SK-N-SH (cell line): ENCODE measurements at regions not wholly inside any gene's neighbourhood (a gene's known extent, or its start where the extent isn't known, plus 50 kb on each side); places are given as distances from the start of the nearest gene placed in this dataset.

ENCODE experiments used
- CTCF ChIA-PET: fragments of 300-600, 350-600 bp; formaldehyde crosslinking; extraction: SDS; loops from one replicate; lab custom pipeline; 2021; lab: Yijun Ruan, JAX
- POLR2A ChIA-PET: fragments of 350-600 bp; sonication (Branson Sonifier 250); formaldehyde crosslinking; extraction: SDS; loops from one replicate; lab custom pipeline; 2020; ENCODE audit warnings: antibody characterized with exemption, inconsistent platforms; lab: Yijun Ruan, JAX
- DNase-seq: peaks from one replicate; pipeline ENCODE4 v3.0.0; 2012
- H2AFZ ChIP-seq: fragments of 200-600 bp; sonication (generic); 2 replicates; pipeline ENCODE4 v1.8.1; 2016; ENCODE audit warnings: antibody characterized with exemption, mild to moderate bottlenecking, low read depth
- H3F3A ChIP-seq: fragments of 200-600 bp; sonication (generic); replicated peaks from 2 replicates; pipeline ENCODE3; 2016; ENCODE audit warnings: antibody characterized with exemption, mild to moderate bottlenecking; ENCODE audit not compliant: insufficient read depth
- H3K27ac ChIP-seq, 2 experiments: fragments of 200-500 bp in 1 of 2; fragments of 200-600 bp in 1 of 2; sonication (Bioruptor generic) in 1 of 2; sonication (generic), shearing (Covaris generic) in 1 of 2; 2 replicates each; pipeline versions ENCODE4 v1.5.1 to v1.6.1; 2014 to 2016; ENCODE audit warnings: low read depth in 2 of 2, inconsistent platforms in 1 of 2, low read length in 1 of 2, mild to moderate bottlenecking in 1 of 2, mixed read lengths in 1 of 2
- H3K27me3 ChIP-seq: fragments of 200-600 bp; sonication (generic), shearing (Covaris generic); 2 replicates; pipeline ENCODE4 v1.6.1; 2016; ENCODE audit warnings: mixed run types; ENCODE audit not compliant: insufficient read depth
- H3K36me3 ChIP-seq, 2 experiments: fragments of 200-500 bp in 1 of 2; fragments of 200-600 bp in 1 of 2; sonication (Bioruptor generic) in 1 of 2; sonication (generic) in 1 of 2; replicated peaks in 1 of 2; 2 replicates each; pipeline versions ENCODE3 to v1.5.1; 2014 to 2016; ENCODE audit warnings: low read length in 1 of 2, mild to moderate bottlenecking in 1 of 2; ENCODE audit not compliant: insufficient read depth in 2 of 2, control insufficient read depth in 1 of 2
- H3K4me1 ChIP-seq, 2 experiments: fragments of 200-500 bp in 1 of 2; fragments of 200-600 bp in 1 of 2; sonication (Bioruptor generic) in 1 of 2; sonication (generic), shearing (Covaris generic) in 1 of 2; 2 replicates each; pipeline versions ENCODE4 v1.5.1 to v1.6.1; 2014 to 2016; ENCODE audit warnings: low read depth in 1 of 2, low read length in 1 of 2, mixed run types in 1 of 2; ENCODE audit not compliant: insufficient read depth in 2 of 2, control insufficient read depth in 1 of 2
- H3K4me2 ChIP-seq: fragments of 200-600 bp; sonication (generic), shearing (Covaris generic); 2 replicates; pipeline ENCODE4 v1.6.1; 2017; ENCODE audit warnings: mixed run types
- H3K4me3 ChIP-seq, 2 experiments: fragments of 200-500 bp in 1 of 2; fragments of 200-600 bp in 1 of 2; sonication (Bioruptor generic) in 1 of 2; sonication (generic), shearing (Covaris generic) in 1 of 2; 2 replicates each; pipeline versions ENCODE4 v1.5.1 to v1.8.1; 2014 to 2016; ENCODE audit warnings: low read depth in 2 of 2, inconsistent platforms in 1 of 2, low read length in 1 of 2, mild to moderate bottlenecking in 1 of 2, mixed read lengths in 1 of 2, moderate library complexity in 1 of 2
- H3K79me2 ChIP-seq: fragments of 200-600 bp; sonication (generic); 2 replicates; pipeline ENCODE4 v1.8.1; 2017; ENCODE audit warnings: mild to moderate bottlenecking; ENCODE audit not compliant: insufficient read depth
- H3K9ac ChIP-seq: fragments of 200-600 bp; sonication (generic); 2 replicates; pipeline ENCODE4 v1.6.1; 2017; ENCODE audit warnings: mixed run types
- H3K9me2 ChIP-seq: fragments of 200-600 bp; sonication (generic); 2 replicates; pipeline ENCODE4 v1.6.1; 2017; ENCODE audit warnings: mixed run types
- H3K9me3 ChIP-seq: fragments of 200-600 bp; sonication (generic); 2 replicates; pipeline ENCODE4 v1.6.1; 2017; ENCODE audit warnings: mixed run types, mild to moderate bottlenecking, moderate library complexity
- H4K20me1 ChIP-seq: fragments of 200-600 bp; sonication (generic); 2 replicates; pipeline ENCODE4 v1.6.1; 2017; ENCODE audit warnings: mild to moderate bottlenecking, mixed run types; ENCODE audit not compliant: insufficient read depth
- CHD2 ChIP-seq: fragments of 150-350 bp; IDR thresholded peaks from 2 replicates; pipeline ENCODE4 v1.6.1; 2018; ENCODE audit warnings: low read length; ENCODE audit not compliant: partially characterized antibody
- EP300 ChIP-seq, 2 experiments: IDR thresholded peaks; 2 replicates each; pipeline versions ENCODE4 v1.4.0 to v1.6.1; 2012; ENCODE audit warnings: borderline replicate concordance in 1 of 2, low read depth in 1 of 2, low read length in 1 of 2
- FOXJ3 ChIP-seq: sonication (generic); formaldehyde crosslinking; IDR thresholded peaks from 2 replicates; pipeline ENCODE4 v1.5.1; 2020; ENCODE audit warnings: mild to moderate bottlenecking, missing genetic modification reagents
- NFIC ChIP-seq: IDR thresholded peaks from 2 replicates; pipeline ENCODE4 v1.4.0; 2012; ENCODE audit warnings: borderline replicate concordance
- RAD21 ChIP-seq: IDR thresholded peaks from 2 replicates; pipeline ENCODE4 v1.6.1; 2012; ENCODE audit warnings: mild to moderate bottlenecking, low read length
- RCOR1 ChIP-seq: fragments of 150-350 bp; IDR thresholded peaks from 2 replicates; pipeline ENCODE4 v1.6.1; 2017; ENCODE audit warnings: antibody characterized with exemption, low read length
- WGBS: methylation state at CpG from one replicate; pipeline ENCODE4 v1.1.6; 2017; ENCODE audit warnings: low lambda C conversion rate; 5-methylcytosine and 5-hydroxymethylcytosine counted together
- TF ChIP-seq, protein P1 (sequence below): fragments of 150-350 bp; IDR thresholded peaks from 2 replicates; pipeline ENCODE4 v1.6.1; 2016; ENCODE audit warnings: mild to moderate bottlenecking, low read depth, low read length
- TF ChIP-seq, protein P2 (sequence below): IDR thresholded peaks from 2 replicates; pipeline ENCODE4 v1.6.1; 2012; ENCODE audit warnings: mild to moderate bottlenecking, low read depth, low read length, moderate library complexity
- TF ChIP-seq, protein P3 (sequence below): fragments of 200-600 bp; sonication (generic); IDR thresholded peaks from 2 replicates; pipeline ENCODE4 v1.6.1; 2017; ENCODE audit warnings: antibody characterized with exemption, mild to moderate bottlenecking, moderate library complexity

GRCh38 chr4:140233791-140234696, 80.1 kb upstream of the MAML3 start (continued):
- TF ChIP-seq NFIC = no peak; the same call in 1 of the 2 replicates

- H3F3A ChIP-seq = peaks cover 7% of the 10 kb centered on the region
- no peak for TF ChIP-seq EP300 (IDR thresholded peaks at IDR 0.05; ENCODE audit: borderline replicate concordance in 1 of 2, low read depth in 1 of 2, low read length in 1 of 2)
- TF ChIP-seq, protein P1, sequence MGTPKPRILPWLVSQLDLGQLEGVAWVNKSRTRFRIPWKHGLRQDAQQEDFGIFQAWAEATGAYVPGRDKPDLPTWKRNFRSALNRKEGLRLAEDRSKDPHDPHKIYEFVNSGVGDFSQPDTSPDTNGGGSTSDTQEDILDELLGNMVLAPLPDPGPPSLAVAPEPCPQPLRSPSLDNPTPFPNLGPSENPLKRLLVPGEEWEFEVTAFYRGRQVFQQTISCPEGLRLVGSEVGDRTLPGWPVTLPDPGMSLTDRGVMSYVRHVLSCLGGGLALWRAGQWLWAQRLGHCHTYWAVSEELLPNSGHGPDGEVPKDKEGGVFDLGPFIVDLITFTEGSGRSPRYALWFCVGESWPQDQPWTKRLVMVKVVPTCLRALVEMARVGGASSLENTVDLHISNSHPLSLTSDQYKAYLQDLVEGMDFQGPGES = no peak
- TF ChIP-seq, protein P2, sequence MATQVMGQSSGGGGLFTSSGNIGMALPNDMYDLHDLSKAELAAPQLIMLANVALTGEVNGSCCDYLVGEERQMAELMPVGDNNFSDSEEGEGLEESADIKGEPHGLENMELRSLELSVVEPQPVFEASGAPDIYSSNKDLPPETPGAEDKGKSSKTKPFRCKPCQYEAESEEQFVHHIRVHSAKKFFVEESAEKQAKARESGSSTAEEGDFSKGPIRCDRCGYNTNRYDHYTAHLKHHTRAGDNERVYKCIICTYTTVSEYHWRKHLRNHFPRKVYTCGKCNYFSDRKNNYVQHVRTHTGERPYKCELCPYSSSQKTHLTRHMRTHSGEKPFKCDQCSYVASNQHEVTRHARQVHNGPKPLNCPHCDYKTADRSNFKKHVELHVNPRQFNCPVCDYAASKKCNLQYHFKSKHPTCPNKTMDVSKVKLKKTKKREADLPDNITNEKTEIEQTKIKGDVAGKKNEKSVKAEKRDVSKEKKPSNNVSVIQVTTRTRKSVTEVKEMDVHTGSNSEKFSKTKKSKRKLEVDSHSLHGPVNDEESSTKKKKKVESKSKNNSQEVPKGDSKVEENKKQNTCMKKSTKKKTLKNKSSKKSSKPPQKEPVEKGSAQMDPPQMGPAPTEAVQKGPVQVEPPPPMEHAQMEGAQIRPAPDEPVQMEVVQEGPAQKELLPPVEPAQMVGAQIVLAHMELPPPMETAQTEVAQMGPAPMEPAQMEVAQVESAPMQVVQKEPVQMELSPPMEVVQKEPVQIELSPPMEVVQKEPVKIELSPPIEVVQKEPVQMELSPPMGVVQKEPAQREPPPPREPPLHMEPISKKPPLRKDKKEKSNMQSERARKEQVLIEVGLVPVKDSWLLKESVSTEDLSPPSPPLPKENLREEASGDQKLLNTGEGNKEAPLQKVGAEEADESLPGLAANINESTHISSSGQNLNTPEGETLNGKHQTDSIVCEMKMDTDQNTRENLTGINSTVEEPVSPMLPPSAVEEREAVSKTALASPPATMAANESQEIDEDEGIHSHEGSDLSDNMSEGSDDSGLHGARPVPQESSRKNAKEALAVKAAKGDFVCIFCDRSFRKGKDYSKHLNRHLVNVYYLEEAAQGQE = no peak
- TF ChIP-seq RAD21 = no peak
- no peak for TF ChIP-seq FOXJ3 (CRISPR knock-in tag)
- TF ChIP-seq RCOR1 = no peak
- TF ChIP-seq CHD2 = no peak
- TF ChIP-seq, protein P3, sequence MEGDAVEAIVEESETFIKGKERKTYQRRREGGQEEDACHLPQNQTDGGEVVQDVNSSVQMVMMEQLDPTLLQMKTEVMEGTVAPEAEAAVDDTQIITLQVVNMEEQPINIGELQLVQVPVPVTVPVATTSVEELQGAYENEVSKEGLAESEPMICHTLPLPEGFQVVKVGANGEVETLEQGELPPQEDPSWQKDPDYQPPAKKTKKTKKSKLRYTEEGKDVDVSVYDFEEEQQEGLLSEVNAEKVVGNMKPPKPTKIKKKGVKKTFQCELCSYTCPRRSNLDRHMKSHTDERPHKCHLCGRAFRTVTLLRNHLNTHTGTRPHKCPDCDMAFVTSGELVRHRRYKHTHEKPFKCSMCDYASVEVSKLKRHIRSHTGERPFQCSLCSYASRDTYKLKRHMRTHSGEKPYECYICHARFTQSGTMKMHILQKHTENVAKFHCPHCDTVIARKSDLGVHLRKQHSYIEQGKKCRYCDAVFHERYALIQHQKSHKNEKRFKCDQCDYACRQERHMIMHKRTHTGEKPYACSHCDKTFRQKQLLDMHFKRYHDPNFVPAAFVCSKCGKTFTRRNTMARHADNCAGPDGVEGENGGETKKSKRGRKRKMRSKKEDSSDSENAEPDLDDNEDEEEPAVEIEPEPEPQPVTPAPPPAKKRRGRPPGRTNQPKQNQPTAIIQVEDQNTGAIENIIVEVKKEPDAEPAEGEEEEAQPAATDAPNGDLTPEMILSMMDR = no peak
- TF ChIP-seq, all 33 proteins: peak for 0
- no peaks in the 10 kb centered on the region for H3K27me3 ChIP-seq
- peaks cover 0 to 9% of the 10 kb centered on the region in 2 experiments; a peak in 2 of 4 replicates for H3K4me1 ChIP-seq
- no peak overlapping the region for H3K9ac ChIP-seq
- no peaks in the 10 kb centered on the region for H4K20me1 ChIP-seq
- no peak overlapping the region for H3K4me2 ChIP-seq
- no peaks in the 10 kb centered on the region for H3K9me3 ChIP-seq
- no peak overlapping the region for H3K27ac ChIP-seq
- no peaks in the 10 kb centered on the region for H3K79me2 ChIP-seq
- DNase-seq = no peak
- CTCF ChIA-PET = interaction anchor here (0.9 to 1.0 kb wide), 2 partner anchors 8 to 97 kb away, joined by 3 read pairs; no protein-coding TSS in a partner anchor
- H2AFZ ChIP-seq = no peak overlapping the region
- POLR2A ChIA-PET = no interaction called here
- H3K36me3 ChIP-seq = no peaks in the 10 kb centered on the region
- no peaks in the 10 kb centered on the region for H3K9me2 ChIP-seq
- H3K4me3 ChIP-seq = no peak overlapping the region
- 93% methylated on average over 3 of the region's 3 CpGs for WGBS
Measured at GRCh38 chr4:140229881-140230280, 75.9 kb upstream of the MAML3 start.
